ENCODE measurements at regions not wholly inside any gene's neighbourhood (a gene's known extent, or its start where the extent isn't known, plus 50 kb on each side); places are given as distances from the start of the nearest gene placed in this dataset.
"Not testable (repeated sequence)": the region's sequence is repeated elsewhere in the genome, so short reads cannot be mapped to it uniquely, and the experiment has no call there.

- DNase-seq (ENCODE audit: low spot score) = no peak
Observed at GRCh38 chr7:37546677-37547076, 98.0 kb upstream of the ELMO1 start.

GRCh38 chr7:37549076-37549931, 100.6 kb upstream of the ELMO1 start:
- DNase-seq (ENCODE audit: low spot score) = no peak

- no peak for DNase-seq (ENCODE audit: low spot score)
Observed at GRCh38 chr7:37550426-37550825, 101.8 kb upstream of the ELMO1 start.

GRCh38 chr7:37550872-37551271, 102.2 kb upstream of the ELMO1 start:
- DNase-seq (ENCODE audit: low spot score) = no peak

GRCh38 chr7:37552030-37552429, 103.4 kb upstream of the ELMO1 start:
- DNase-seq (ENCODE audit: low spot score) = no peak

- DNase-seq (ENCODE audit: low spot score) = not testable (repeated sequence)
Observed at GRCh38 chr7:37552439-37552838, 103.8 kb upstream of the ELMO1 start.

GRCh38 chr7:37555528-37555927, 106.9 kb upstream of the ELMO1 start:
- DNase-seq (ENCODE audit: low spot score) = no peak

- DNase-seq (ENCODE audit: low spot score) = no peak
Observed at GRCh38 chr7:37557571-37558209, 109.0 kb upstream of the ELMO1 start.

GRCh38 chr7:37558320-37559096, 109.8 kb upstream of the ELMO1 start:
- DNase-seq (ENCODE audit: low spot score) = no peak

- no peak for DNase-seq (ENCODE audit: low spot score)
Observed at GRCh38 chr7:37570145-37570544, 113.4 kb upstream of the GPR141 start.

GRCh38 chr7:37571806-37572205, 111.8 kb upstream of the GPR141 start:
- DNase-seq (ENCODE audit: low spot score) = no peak

- no peak for DNase-seq (ENCODE audit: low spot score)
Observed at GRCh38 chr7:37577412-37577811, 106.2 kb upstream of the GPR141 start.

GRCh38 chr7:37577901-37578300, 105.7 kb upstream of the GPR141 start:
- DNase-seq (ENCODE audit: low spot score) = no peak

GRCh38 chr7:37578350-37578749, 105.2 kb upstream of the GPR141 start:
- no peak for DNase-seq (ENCODE audit: low spot score)

GRCh38 chr7:37580376-37580775, 103.2 kb upstream of the GPR141 start:
- no peak for DNase-seq (ENCODE audit: low spot score)

- DNase-seq (ENCODE audit: low spot score) = not testable (repeated sequence)
Observed at GRCh38 chr7:37584651-37585463, 98.7 kb upstream of the GPR141 start.

GRCh38 chr7:37590824-37591223, 92.7 kb upstream of the GPR141 start:
- DNase-seq (ENCODE audit: low spot score) = no peak

GRCh38 chr7:37592366-37592765, 91.2 kb upstream of the GPR141 start:
- DNase-seq (ENCODE audit: low spot score) = no peak

- DNase-seq (ENCODE audit: low spot score) = peak; percentile 13
Observed at GRCh38 chr7:37594602-37595001, 89.0 kb upstream of the GPR141 start.

- DNase-seq (ENCODE audit: low spot score) = no peak
Observed at GRCh38 chr7:37598824-37599223, 84.7 kb upstream of the GPR141 start.

- no peak for DNase-seq (ENCODE audit: low spot score)
Observed at GRCh38 chr7:37601321-37601720, 82.2 kb upstream of the GPR141 start.

GRCh38 chr7:37604078-37604477, 79.5 kb upstream of the GPR141 start:
- DNase-seq (ENCODE audit: low spot score) = no peak
